HepG2 (cell line): ENCODE measurements at regions not wholly inside any gene's neighbourhood (a gene's known extent, or its start where the extent isn't known, plus 50 kb on each side); places are given as distances from the start of the nearest gene placed in this dataset.

ENCODE experiments used
- ADNP ChIP-seq: sonication (generic); formaldehyde crosslinking; IDR thresholded peaks from 2 replicates; pipeline ENCODE4 v1.4.0; 2020; ENCODE audit warnings: missing genetic modification reagents
- DMTF1 ChIP-seq: sonication (generic); formaldehyde crosslinking; IDR thresholded peaks from 2 replicates; pipeline ENCODE4 v1.4.0; 2020; ENCODE audit warnings: mild to moderate bottlenecking, missing genetic modification reagents
- FOSL1 ChIP-seq: sonication (generic); formaldehyde crosslinking; IDR thresholded peaks from 2 replicates; pipeline ENCODE4 v1.9.0; 2021; ENCODE audit warnings: missing genetic modification reagents, borderline replicate concordance
- LRRFIP1 ChIP-seq: sonication (generic); formaldehyde crosslinking; conservative IDR thresholded peaks from 2 replicates; pipeline ENCODE4 v1.4.0; 2020; ENCODE audit warnings: missing genetic modification reagents
- NCOR1 ChIP-seq: fragments of 200-600 bp; sonication (generic); IDR thresholded peaks from 2 replicates; pipeline ENCODE4 v1.7.0; 2017; ENCODE audit warnings: antibody characterized with exemption, low read length, borderline replicate concordance
- TBL1XR1 ChIP-seq: fragments of 150-350 bp; IDR thresholded peaks from 2 replicates; pipeline ENCODE4 v1.6.1; 2014; ENCODE audit warnings: borderline replicate concordance, low read length; ENCODE audit not compliant: partially characterized antibody
- TEF ChIP-seq: sonication (generic); formaldehyde crosslinking; IDR thresholded peaks from 2 replicates; pipeline ENCODE4 v1.5.0; 2020; ENCODE audit warnings: missing genetic modification reagents
- ZBTB46 ChIP-seq: sonication (generic); formaldehyde crosslinking; IDR thresholded peaks from 2 replicates; pipeline ENCODE4 v1.4.0; 2020; ENCODE audit warnings: mild to moderate bottlenecking, missing genetic modification reagents, borderline replicate concordance
- ZFP36L2 ChIP-seq: sonication (generic); formaldehyde crosslinking; IDR thresholded peaks from 2 replicates; pipeline ENCODE4 v1.4.0; 2020; ENCODE audit warnings: missing genetic modification reagents
- ZKSCAN1 ChIP-seq: fragments of 150-350 bp; IDR thresholded peaks from 2 replicates; pipeline ENCODE4 v1.6.1; 2014; ENCODE audit warnings: low read length
- ZNF274 ChIP-seq: sonication (generic); formaldehyde crosslinking; IDR thresholded peaks from 2 replicates; pipeline ENCODE4 v1.5.1; 2020; ENCODE audit warnings: mild to moderate bottlenecking, missing genetic modification reagents
- ZNF350 ChIP-seq: sonication (generic); formaldehyde crosslinking; IDR thresholded peaks from 2 replicates; pipeline ENCODE4 v1.4.0; 2020; ENCODE audit warnings: mild to moderate bottlenecking, low read depth, missing genetic modification reagents, borderline replicate concordance
- ZNF430 ChIP-seq: sonication (generic); formaldehyde crosslinking; IDR thresholded peaks from 2 replicates; pipeline ENCODE4 v1.9.0; 2021; ENCODE audit warnings: mild to moderate bottlenecking, missing genetic modification reagents
- ZNF749 ChIP-seq: sonication (generic); formaldehyde crosslinking; IDR thresholded peaks from 2 replicates; pipeline ENCODE4 v1.8.0; 2022; ENCODE audit warnings: mild to moderate bottlenecking, missing genetic modification reagents, moderate library complexity, borderline replicate concordance

DNA sequence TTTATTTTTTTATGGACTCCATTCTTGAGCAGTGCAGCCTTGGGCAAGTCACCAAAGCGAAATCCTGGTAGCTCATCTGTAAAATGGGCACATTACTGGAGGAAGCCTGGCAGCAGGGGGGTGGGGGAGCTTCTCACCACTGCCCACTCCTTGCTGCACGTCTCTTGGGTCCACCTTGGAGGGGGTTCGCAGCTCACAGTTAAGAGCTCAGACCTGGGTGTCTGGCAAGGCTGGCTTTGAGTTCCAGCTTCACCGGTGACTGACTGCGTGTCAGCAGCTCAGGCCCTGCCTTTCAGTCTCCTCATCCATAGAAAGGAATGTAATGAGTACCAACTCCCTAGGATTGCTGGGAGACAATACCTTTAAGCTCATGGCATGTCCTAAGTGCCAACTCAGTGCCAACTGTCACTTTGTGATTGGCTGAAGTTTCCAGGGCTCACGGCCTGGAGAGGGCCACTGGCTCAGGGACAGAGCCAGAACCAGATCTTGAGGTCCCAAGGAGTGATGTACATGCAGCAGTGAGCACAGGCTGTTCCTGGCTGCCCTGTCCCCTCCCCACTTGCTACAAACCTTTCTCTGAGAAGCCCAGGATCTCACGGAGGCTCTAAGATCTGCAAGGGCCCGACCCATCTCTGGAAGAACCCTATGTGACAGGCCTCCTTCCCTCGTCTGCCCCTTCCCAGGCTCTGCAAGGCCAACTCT lies 72.9 kb downstream of the C9orf50 start (continued):
- TF ChIP-seq ZNF430 (CRISPR knock-in tag) (peak; percentile 64; the same call in 1 of the 2 replicates), FOSL1 (CRISPR knock-in tag) (no peak), ZBTB46 (CRISPR knock-in tag) (no peak), ZNF749 (no peak), TBL1XR1 (no peak), LRRFIP1 (no peak), ZFP36L2 (CRISPR knock-in tag) (no peak), ZKSCAN1 (no peak), TEF (CRISPR knock-in tag) (no peak), ZNF350 (0 out of 2 replicates have a peak, but pooled peaks have one; percentile 1), NCOR1 (no peak), ADNP (CRISPR knock-in tag) (no peak), ZNF274 (CRISPR knock-in tag) (no peak), DMTF1 (CRISPR knock-in tag) (no peak)
- TF ChIP-seq, all 625 proteins: peak for 10
